TTC549 (cell line): ENCODE measurements at regions not wholly inside any gene's neighbourhood (a gene's known extent, or its start where the extent isn't known, plus 50 kb on each side); places are given as distances from the start of the nearest gene placed in this dataset.

ENCODE experiments used
- FAIRE-seq: peaks from 2 replicates; lab custom pipeline; 2012; peaks lifted over from hg19 to GRCh38; lab: Jason Lieb, UNC

DNA sequence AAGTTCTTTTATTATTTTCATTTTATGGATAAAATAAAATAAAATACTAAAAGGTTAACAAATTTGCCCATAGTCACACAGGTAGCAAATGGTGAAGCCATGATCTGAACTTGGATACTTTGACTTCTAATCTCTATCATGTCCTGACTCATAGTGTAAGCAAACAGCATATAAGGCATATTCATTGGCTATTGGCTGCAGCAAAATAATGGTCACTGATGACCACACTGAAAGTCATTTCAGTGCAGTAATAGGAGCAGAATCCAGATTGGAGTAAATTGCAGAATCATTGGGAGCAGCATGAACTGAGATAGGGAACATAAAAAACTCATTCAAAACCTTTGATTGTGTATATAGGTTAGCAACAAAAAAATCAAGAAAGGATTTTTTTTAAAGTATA is 262.9 kb downstream of the PLA2G4A start:
- FAIRE-seq: peak; percentile 74

DNA sequence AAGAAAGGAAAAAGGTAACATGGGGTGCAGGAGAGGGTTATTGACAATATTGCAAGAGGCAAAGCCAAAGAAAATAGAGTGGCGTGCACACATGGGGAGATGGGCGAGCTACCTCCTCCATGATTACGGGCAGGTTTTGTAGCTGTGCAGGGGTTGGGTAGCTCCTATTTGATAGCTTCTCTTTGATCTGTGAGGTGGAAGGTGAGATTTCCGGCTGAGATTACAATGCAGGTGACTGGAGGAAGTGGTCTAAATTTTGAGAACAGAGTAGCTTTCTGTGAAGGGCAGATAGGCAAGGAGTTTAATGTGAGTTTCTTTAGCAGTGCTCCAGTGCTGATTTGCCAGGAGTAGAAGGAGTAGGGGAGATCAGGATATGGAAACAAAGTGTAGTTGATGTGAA is 263.4 kb downstream of the PLA2G4A start:
- FAIRE-seq: no peak

DNA sequence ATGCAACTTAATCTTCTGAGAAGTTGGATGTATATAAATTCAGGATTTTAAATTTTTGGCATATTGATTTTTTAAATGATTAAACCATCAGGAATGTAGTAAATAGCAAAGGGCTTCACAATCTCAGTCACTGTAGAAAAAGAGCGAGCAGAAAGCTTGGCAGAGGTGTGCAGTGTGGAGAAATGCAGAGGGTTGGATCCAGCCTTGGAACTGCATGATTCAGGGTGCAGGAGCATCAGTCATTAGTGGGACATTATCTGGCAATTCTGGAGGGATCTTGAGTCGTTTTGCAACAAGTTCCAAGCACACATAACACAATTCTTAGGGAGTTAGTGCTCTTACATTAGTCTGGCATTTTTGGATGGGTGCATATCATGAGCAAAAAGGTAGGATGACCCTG is 267.9 kb downstream of the PLA2G4A start:
- FAIRE-seq: no peak

DNA sequence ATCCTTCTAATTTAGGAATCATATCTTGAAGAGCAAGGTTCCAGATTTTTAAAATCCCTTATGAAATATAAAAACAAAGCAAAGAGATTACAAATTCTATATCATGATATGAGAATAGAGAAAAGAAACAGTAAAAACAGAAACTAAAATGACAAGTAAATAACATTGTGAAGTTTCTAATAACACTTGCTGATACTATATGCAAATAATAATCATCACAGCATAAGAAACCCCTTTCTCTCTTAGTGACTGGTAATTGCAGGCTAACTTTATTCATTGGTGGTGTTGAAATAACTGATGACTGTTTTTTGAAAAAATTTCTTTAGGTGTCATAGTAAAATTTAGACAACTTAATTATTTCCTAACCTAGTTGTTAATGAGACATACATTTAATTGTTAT is 281.6 kb downstream of the PLA2G4A start:
- FAIRE-seq: no peak

DNA sequence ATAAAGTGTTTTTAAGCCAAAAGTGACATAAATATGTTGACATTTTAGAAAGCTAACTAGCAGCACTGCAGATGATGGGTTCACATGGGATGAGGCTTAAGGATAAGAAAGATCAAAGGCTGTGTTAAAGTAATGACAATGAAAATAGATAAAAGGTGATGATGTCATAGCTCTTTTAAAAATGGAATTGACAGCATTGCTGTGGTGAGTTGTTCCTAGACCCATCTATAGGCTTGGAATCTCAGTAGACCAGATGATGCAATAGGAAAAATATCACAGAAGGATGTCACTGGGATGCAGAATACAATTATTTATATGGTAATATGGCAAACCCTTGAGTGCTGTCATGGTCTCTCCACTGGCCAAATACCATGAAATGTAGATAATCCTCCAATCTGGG is 286.0 kb downstream of the PLA2G4A start:
- no peak for FAIRE-seq

DNA sequence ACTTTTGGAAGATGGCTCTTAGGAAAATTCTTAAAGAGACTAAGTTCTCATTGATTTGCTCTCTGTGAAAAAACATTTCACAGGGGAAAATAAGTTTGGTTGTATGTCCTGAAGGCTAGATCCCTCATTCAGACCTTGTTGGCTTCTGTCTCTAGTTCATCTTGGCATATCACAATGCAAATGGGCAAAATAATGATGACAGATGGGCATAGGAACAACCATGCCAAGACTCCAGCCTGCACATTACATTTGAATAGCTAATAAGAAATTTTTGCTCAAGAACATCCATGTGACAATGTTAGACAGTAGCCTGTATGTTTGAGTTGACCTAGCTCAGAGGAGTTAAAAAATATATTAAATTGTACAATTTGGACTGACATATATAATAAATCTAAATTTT is 292.9 kb downstream of the PLA2G4A start:
- no peak for FAIRE-seq

DNA sequence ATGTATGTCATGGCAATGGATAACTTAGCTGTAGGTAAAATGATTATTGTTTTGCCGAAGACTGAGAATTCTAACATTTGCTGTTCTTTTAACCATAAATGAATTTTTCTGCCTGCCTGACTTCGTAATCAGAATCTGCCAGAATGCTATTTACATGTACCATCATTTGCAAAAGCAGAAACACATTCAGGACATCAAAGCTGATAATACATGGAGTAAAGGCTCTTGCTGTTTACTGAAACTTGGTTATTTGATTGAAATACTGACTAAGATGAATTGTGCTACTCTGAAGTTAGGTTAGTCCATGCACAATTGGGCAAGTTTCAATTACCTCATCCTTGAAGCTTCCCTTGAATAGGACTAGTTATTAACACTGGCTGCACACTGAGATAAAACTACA is 293.8 kb downstream of the PLA2G4A start:
- FAIRE-seq: no peak

DNA sequence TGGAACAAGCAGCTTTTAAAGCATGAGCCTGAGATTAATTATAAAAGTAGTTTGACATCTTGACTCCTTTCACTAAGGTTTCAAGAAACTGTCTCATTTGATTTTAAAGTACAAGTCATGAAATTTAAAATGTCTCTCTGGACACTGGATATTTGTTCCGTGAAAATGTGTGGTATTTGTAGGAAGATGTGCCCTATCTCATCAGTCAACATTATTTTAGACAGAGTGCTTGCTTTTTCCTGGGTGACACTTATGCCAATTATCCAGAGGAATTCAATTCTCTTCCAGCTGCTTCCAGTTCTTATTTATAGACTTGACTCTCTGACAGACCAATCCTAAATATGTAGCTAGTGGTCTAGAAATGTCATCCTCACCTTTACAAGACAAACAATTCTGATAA is 300.4 kb downstream of the PLA2G4A start:
- FAIRE-seq: no peak

DNA sequence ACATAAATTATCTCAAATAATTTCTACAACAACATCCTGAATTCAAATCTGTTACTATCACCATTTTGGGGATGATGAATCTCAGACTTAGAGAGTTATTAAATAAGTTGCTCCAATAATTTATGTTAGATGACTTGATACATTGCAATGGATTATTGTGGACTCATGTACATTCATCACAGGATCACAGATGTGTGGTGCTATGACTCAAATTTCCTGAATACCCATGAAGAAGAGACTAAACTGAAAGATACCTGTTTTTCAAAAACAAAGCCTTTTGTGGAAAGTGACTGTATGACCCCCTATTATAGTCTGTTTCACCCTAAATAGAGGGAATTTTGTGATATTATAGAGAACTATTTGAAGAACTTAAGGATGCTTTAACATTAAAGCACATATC is 315.0 kb downstream of the PLA2G4A start:
- no peak for FAIRE-seq

DNA sequence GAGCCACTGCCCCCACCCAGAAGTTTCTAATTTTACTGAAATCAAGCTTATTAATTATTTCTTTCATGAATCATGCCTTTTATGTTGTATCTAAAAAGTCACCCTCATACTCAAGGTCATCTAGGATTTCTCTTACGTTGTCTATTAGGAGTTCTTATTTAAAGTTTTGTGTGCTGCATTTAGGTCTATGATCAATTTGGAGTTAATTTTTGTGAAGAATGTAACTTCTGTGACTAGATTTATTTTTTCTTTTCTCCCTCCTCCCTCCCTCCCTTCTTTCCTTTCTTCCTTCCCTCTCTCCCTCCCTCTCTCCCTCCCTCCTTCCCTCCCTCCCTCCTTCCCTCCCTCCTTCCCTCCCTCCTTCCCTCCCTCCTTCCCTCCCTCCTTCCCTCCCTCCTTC is 317.6 kb downstream of the PLA2G4A start:
- no peak for FAIRE-seq

DNA sequence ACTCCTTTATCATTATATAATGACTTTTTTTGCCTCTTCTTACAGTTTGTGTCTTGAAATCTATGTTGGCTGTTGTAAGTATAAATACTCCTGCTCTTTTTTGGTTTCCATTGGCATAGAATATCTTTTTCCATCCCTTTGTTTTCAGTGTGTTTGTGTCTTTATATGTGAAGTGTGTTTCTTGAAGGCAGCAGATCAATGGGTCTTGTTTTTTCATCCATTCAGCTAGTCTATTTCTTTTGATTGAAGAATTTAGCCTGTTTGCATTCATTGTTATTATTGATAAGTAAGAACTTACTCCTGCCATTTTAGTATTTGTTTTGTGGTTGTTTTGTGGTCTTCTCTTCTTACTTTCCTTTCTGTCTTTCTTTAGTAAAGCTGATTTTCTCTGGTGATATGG is 322.8 kb downstream of the PLA2G4A start:
- FAIRE-seq: peak; percentile 41

DNA sequence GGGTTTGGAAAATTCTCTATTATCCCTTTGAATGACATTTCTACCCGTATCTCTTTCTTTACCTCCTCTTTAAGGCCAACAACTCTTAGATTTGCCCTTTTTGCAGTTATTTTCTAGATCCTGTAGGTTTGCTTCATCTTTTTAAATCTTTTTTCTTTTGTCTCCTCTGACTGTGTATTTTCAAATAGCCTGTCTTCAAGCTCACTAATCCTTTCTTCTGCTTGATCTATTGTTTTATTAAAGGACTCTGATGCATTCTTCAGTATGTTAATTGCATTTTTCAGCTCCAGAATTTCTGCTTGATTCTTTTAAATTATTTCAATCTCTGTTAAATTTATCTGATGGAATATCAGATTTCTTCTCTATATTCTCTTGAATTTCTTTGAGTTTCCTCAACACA is 324.3 kb downstream of the PLA2G4A start:
- FAIRE-seq: no peak

DNA sequence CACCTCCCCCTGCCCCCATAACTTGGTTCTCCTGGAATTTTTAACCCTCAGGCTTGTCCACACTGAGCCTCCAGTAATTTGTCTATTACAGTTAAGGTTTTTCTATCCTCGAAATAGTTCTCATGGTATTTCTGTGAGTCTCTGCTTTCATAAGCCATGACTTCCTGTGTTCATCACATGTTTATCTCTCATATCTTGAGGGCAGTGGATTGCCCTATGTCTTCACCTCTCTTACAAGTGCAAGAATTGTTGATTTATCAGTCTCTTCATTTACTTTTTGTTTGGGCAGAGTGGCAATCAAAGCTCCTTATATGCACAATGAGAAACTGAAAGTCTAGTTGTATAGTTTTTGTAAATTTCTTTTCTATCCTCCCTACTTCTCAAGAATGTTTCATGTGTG is 328.4 kb downstream of the PLA2G4A start:
- no peak for FAIRE-seq

DNA sequence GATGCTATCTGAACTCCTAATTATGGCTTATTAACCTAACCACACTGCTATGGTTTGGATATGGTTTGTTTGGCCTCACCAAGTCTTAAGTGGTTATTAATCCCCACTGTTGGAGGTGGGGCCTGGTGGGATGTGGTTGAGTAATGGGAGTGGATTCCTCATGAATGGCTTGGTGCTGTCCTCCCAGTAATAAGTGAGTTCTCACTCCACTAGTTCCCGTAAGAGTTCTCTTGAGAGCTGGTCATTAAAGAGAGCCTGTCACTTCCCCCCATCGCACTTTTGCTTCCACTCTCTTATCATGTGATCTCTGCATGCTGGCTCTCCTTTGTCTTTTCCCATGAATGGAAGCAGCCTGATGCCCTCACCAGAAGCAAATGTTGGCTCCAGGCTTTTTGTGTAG is 328.8 kb downstream of the PLA2G4A start:
- no peak for FAIRE-seq

DNA sequence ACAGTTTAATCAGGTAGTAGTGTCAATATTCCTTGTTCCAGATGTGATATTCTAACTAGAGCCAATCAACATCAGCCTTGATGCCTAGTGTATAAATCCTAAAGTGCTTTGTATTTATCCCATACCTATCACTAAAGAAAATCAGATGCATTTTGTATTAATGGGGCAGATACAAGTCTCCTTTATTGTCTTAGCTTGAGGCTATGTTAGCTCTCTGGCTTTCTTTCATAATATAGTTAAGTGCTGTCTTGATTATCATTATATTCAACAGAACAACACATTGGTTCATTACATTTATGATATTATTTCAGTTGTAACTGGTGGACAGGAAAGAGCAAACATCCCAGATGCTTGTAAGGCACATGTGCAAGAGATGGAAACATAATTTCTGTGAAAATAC is 338.8 kb downstream of the PLA2G4A start:
- no peak for FAIRE-seq

DNA sequence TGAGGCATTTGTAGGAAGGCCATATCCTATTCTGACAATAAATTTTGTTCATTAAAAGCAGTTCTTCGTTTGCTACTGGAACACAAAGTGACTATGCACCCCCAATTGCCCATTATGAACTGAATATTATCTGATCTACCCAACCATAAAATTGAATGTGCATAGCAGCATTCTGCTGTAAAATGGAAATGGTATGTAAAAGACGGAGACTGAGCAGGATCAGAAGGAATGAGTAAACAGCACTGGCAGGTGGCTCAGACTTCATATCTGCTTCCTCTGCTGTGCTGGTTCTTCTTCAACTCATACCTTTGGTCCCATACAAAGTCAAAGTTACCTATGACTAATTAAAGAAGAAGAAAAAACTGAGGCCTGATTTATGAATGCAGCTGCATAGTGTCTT is 339.5 kb downstream of the PLA2G4A start:
- no peak for FAIRE-seq

DNA sequence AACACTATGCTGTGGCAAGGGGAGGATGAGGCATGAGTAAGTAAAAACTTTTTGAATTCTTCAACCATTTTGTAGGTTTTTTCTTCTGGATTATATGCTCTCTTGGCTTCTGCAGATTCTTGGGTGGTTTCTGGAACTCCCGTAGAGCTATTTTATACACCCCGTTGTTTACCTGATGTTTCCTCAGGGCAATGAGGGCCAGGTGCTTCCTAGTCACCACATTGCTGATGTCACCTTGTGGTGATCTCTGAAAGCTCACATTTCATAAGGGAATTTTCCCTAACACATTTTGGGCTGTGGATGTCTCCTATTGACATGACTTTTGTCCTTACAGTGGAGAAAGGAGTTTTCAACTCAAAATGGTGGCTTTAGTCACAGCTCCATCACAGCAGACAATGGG is 356.6 kb downstream of the PLA2G4A start:
- FAIRE-seq: no peak

DNA sequence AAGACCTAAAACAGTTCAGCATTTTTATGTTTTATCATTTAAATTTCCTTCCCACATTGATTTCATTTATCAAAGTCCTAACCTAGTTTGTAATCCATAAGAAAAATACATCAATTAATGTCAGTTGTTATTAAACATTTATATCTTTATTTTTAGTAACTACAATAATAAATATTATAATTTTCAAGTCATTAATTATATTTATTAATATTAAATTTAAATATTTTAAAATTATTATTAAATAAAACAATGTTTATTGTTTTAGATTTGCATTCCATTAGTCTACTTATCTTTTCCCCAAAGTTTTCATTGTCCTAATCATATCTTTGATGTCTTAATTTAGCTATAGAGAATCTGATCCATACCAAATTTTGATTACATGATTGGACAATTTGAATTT is 368.9 kb downstream of the PLA2G4A start:
- peak; percentile 99 for FAIRE-seq

DNA sequence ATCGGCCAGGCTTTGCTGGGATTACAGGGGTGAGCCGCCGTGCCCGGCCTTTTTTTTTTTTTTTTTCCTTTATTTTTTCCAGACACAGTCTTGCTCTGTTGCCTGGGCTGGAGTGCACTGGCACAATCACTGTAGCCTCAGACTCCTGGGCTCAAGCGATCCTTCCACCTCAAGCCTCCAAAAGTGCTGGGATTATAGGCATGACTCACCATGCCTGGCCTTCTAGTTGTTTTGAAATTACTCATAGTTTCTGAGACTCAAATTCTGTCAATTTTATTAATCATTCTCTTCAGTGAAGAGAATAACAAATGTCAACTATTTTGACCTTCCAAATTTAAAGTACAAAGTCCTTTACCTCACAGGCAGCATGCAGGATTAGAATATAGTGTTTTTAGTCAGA is 374.5 kb downstream of the PLA2G4A start:
- FAIRE-seq: no peak

DNA sequence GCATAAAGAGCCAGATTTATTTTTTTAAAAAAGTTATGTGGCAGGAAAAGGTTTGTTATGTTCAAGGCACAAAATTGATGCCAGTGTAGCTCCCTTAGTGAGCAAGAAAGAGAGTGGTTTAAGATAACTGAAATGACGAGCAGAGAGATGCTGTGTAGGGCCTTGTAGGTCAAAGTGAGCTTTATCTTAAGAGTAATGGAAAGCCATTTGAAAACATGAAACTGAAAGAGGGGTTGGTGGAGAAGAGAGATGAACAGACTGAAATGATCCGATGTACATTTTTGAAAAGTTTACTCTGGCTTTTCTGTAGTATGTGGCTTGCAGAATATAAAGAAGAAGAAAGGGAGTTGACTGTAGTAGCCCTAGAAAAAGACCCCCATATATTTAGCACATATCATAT is 383.6 kb downstream of the PLA2G4A start:
- no peak for FAIRE-seq

DNA sequence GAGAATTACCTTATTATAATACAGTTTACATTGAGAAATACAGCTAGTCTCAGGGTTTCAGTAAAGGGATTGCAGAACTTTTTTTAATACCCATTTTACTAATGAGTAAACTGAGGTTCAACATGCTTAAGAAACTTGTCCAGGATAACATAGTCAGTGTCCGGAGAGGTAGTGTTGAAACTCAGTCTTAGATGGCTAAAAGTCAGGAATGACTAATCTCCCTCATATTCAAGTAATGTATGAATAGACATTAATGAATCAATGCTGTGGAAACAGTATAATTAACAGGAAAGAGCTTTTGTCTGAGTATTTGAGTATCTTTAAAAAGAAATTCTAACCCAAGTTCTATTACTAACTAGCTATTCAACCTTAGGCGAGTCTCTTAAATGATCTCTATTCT is 397.6 kb downstream of the PLA2G4A start:
- FAIRE-seq: no peak

DNA sequence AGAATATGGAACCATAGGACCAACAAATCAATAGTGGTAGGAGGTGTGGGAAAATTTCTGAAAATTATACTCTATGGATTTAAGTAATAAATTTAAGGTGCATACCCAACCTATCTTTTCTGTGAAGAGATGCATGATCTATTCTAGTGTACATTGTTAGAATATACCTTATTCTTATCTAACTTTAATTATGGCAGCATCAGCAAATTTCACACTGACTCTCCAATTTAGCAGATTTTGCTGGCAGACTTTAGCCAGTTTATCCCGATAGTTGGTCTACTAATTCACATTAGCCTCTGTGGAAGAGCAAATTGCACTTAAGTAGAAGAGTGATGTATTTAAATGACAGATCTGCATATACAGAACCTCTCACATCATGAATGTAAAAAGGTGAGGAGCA is 400.0 kb downstream of the PLA2G4A start:
- no peak for FAIRE-seq

DNA sequence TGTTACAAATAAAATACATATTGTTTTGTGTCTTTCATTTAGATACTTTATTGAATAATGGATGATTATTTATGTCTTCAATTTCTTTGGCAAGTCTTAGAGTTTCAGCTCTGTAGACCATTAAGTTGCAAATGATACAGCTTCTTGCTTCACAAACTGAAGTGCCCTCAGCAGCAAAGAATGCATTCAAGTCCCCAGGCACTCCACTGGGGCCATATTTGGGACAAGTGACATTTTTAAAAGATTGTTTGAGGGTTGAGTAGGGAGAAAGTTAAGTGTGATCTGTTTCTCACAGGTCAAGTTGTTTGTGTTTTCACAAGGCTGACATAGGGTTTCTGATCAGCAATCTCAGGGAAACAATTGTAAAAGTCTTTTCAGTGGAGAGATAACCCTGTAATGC is 400.7 kb downstream of the PLA2G4A start:
- FAIRE-seq: no peak

DNA sequence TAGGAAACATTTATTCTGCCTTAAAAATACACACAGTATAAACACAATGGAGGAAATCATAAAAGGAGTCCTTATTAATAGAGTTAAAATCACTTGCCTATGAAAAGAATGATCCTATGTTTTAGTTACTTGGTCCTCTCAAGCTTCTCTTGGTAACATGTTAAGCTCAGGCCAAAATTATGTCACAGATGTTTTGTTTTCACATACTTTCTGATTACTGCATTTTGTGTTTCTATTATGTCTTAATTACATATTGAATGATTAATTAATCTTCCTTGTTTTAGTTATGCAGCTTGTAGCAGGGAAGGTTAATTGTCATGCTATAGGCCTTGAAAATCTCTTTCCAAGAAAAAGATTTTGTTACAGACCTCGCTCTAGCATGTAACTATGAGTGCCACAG is 406.0 kb downstream of the PLA2G4A start:
- FAIRE-seq: no peak

DNA sequence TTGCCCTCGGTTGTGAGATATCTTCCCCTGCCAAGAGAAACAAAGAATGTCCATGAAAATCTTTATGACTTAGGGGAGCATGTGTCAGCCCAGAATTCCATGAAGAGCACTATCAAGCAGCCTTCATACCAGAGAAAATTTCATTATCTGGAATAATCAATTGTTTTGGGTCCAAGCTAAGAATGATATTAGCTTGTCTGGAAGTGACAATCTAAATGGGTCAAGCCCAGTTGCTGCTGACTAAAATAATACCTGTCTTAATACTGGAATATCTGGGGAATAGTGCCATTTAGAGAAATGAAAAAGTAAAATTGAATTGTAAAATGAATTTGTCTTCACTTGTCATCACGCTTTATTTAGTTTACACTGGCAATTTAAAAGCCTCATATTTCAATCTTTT is 407.4 kb downstream of the PLA2G4A start:
- no peak for FAIRE-seq

DNA sequence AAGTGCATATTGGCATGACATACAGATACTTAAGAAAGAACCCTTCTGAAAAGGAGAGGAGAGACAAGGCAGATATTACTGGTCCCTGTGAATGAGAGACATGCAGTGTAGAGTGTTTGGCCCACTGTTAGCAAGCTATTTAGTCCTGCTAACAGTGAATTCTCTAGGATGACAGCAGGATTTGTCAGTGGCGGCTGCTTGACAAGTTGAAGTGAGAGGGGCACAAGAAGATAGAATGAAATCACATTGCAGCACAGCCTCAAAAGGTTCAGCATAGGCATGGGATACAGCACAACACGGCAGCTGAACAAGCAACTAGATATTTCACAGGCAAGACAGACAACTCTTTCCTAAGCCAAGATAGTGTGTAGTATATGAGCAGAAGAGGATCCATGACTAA is 407.9 kb downstream of the PLA2G4A start:
- FAIRE-seq: no peak
